DMS114 treated with DMSO at 0.1 percent for 48 hours (cell line): ENCODE measurements at regions not wholly inside any gene's neighbourhood (a gene's known extent, or its start where the extent isn't known, plus 50 kb on each side); places are given as distances from the start of the nearest gene placed in this dataset.

Experiments
- DNase-seq: peaks from one replicate; lab custom pipeline; 2025; ENCODE audit not compliant: unreplicated experiment; lab: John Stamatoyannopoulos, UW

DNA sequence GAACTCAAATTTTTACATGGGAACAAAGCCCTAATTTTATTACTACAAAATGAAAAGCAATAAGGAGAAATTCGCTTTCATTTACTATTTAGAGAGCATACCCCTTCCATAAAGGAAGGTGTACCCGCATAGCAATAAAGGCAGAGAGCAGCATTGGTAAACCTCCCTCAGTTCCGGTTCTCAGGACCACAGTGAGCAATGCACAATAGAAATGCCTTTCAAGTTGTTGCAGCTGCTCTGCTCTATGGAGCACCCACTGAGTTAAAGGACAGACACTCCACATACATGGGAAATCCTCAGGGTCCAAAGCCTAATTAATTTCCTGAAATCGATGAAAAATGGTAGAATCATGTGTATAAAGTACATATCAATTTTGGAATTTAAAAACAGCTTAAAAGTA lies 89.9 kb upstream of the MPDZ start:
- no peak for DNase-seq

DNA sequence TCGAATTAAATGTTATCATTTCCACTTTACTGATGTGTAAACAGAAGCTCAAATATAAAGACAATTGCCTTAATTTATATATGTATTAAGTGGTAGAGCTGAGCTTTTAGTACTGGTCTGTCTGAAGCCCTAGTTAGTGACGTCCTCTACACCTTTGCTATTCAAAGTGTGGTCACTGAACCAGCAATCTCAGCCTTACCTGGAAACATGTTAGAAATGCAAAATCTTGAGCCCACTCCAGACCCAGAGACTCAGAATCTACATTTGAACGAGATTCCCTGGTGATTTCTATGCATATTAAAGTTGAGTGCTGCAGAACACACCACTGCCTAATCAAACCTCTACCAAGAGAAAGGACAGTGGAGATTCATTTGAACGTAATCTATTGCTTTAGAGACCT lies 88.3 kb upstream of the MPDZ start:
- no peak for DNase-seq

DNA sequence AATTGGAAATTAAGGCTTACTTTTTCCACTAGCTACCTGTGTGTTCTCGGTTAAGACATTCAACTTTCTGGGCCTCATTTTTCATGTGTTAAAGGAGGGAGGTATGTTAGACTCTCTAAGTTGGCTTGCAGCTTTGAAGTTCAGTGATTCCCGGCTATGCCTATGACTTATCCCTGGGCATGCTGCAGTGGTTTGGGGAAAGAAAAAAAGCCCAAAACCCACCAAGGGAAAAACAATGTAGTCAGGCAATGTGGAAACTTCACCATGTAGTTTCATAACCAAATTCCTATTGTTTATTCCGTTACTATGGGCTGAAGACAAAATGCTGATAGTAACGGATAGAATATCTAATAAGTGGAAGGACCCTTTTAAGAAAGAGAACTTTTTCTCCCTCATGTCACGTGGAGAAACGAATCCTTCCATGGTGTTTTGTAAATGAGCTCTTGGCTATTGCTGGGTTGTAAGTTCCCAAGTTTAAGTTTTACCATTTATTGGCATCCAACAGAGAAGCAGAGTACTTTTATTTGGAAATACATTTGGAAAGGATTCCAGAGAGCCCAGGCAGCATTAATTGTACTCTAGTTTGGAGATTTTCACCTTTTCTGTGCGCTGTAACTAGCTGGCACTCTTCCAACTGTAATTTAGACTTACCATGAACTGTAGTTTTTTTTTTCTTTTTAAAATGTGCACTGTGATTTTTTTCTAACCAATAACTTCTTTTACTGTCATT lies 84.9 kb upstream of the MPDZ start:
- DNase-seq = no peak

DNA sequence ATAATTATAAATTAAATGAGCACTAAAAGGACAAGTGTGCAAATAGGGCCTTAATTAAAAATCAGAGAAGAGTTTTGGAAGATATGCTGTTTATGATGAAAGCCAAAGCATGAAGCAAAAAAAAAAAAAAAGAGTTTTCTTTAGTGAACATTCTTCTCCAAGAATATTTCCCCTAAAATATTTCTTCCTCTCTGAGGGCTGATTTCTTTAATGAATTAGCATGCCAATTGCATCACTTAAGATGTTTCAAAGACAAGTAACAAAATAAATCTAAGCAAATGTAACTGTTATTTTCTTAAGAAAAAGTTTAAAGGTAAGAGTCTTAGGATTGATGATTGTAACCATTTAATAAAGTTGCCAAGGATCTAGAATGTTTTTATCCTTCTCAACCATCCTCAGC lies 81.6 kb upstream of the MPDZ start:
- no peak for DNase-seq

DNA sequence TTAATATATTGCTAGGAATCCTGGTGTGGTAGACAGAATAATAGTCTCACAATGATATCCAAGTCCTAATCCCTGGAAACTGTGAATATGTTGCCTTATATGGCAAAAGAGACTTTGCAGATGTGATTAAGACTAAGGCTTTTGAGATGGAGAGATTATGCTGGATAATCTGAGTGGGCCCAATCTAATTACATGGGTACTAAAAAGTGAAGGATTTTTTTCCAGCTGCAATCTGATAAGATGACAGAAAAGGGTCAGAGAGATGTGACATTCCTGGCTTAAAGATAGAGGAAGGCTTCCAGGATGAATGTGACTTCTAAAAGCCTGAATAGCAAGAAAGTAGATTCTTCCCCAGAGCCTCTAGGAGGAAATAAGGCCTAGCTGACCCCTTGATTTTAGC lies 80.7 kb upstream of the MPDZ start:
- no peak for DNase-seq

DNA sequence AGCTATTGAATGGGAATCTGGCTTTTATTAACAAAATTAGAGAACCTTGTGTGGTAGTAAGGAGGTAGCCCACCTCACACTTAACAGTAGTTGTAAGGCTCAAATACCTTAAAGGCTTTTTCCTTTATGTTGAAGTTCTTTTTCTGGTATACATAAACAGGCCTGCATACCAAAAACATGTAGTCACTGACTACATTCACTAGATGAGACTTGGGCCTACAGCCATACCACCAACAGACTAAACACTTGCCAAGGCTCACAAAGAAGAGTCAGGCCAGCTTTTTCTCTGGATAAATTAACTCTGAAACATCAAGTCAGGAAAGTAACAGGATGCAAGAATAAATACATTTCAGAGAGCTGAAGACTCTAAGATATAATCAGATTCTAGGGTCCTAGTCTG lies 78.6 kb upstream of the MPDZ start:
- no peak for DNase-seq

DNA sequence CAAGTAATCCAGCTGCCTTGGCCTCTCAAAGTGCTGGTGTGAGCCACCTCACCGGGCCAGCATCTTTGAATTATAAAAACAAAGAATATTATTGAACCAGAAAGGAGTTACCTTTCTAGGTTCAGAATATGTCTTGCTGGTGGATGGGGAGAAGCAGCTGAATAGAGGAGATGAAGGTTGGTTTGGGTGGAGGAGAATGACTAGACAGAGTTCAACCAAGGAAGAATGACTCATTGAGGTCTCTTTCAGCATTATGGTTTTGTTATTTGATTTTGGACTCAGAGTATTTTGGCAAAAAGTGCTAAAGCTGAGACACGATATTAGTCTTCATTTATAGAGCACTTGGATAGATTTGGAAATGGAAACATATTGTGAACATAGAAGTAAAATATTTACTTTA lies 75.2 kb upstream of the MPDZ start:
- no peak for DNase-seq

- DNase-seq = no peak
Measured at GRCh38 chr9:13352451-13352979, 73.0 kb upstream of the MPDZ start.

DNA sequence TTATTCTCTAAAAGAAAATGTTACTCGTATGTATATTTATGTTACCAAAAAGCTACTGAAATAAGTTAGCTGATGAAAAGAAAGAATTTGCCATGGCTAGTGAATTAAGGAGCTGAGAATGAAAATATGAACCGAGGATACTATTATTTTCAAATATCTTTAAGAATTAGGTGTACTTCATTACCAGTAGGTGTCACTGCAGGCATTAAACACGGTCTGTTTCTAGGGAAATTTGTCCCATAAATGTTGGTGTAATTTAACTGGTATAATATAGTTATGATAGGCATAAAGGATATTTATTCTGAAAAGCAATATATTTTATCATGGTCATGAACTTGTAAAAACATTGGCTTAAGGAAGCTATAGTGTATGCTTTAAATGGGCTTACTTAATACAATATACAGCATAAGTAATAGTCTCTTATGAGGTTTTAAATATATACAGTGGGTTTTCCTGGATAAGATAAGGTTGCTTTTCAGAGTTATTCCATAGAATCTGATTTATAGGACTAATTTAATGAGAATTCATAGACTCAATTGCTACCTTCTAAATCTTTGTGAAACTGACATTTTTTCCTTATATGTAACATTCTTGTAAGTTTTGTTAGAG lies 72.4 kb upstream of the MPDZ start:
- peak; percentile 6 for DNase-seq

DNA sequence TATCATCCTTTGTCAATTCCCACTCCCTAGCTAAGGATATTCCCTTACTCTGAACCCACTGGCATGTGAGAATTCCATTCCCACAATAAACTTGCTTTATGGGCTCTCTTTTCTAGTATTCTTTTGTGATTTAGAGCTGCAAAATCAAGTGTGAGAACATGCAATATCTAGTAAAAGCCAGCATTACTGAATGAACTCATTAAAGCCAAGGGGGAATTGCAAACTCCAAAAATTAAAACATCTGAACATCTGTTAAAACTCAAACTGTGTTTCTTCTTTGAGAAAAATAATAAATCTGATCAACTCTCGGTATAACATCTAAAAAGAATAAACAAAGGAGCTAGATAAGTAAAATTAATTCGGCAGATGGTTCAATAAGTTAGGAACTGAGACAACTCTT lies 53.1 kb upstream of the MPDZ start:
- DNase-seq = no peak

DNA sequence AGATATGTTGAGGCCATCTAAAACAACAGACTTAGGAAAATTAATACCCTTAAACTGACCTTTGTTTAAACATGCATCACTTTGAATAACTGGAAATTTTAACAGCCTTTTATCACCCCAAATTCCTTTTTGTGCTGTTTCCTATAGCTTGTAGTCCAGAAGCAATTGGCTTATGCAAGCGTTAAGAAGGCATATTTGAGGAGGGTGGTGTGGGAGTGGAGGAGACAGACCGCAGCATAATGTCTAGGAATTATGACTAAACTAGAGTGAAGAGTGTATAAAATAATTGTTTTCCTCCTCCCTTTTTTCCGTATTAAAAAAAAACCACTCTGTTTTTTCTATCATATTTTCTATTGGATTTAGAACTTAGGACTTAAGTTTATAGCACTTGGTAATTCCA lies 51.8 kb upstream of the MPDZ start:
- no peak for DNase-seq

- DNase-seq = no peak
Measured at GRCh38 chr9:13330396-13331004, 51.0 kb upstream of the MPDZ start.
